NK-92 treated with Interleukin-12 subunit alpha and Interleukin-12 subunit beta, amount 100 ng/mL, for 24 hours (cell line): ENCODE measurements at regions not wholly inside any gene's neighbourhood (a gene's known extent, or its start where the extent isn't known, plus 50 kb on each side); places are given as distances from the start of the nearest gene placed in this dataset.

Source experiments
- DNase-seq: peaks from one replicate; lab custom pipeline; 2025; lab: John Stamatoyannopoulos, UW

GRCh38 chr18:56380685-56381084 lies 257.7 kb downstream of the TXNL1 start:
- DNase-seq = no peak

- DNase-seq = no peak
Observed at GRCh38 chr18:56379256-56379655, 259.1 kb downstream of the TXNL1 start.

GRCh38 chr18:56377231-56377630 lies 261.2 kb downstream of the TXNL1 start:
- DNase-seq = no peak

DNA sequence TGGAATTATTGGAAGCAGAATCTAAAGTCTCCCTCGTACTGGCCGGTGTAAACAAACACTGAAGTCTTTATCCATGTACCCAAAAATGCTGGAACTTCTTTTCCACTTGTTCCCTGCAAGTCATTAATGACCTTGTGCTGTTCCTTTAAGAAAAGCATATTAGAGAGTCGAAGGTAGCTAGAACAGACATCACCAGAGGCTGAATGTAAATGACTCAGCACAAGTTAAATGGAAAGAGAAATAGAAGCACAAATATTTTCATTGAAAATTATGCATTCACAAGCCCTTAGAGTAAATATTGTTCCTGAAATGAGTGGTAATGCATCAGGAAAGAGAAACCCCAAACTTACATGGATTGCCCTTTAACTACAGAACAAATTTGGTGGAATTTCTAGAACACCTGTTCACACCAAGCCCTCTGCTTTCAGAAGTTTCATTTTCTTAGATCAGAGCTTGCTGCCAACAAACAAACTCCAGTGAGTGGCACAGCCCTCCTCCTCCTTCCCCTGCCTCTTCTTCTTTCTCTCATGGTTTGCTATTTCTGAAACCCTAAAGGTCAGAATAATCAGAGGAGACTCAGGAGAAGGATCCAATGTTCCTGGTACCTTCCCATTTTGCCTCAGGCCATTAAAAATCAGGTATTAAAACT lies 264.3 kb downstream of the TXNL1 start:
- no peak for DNase-seq

- DNase-seq = no peak
Observed at GRCh38 chr18:56373601-56374000, 264.8 kb downstream of the TXNL1 start.

DNA sequence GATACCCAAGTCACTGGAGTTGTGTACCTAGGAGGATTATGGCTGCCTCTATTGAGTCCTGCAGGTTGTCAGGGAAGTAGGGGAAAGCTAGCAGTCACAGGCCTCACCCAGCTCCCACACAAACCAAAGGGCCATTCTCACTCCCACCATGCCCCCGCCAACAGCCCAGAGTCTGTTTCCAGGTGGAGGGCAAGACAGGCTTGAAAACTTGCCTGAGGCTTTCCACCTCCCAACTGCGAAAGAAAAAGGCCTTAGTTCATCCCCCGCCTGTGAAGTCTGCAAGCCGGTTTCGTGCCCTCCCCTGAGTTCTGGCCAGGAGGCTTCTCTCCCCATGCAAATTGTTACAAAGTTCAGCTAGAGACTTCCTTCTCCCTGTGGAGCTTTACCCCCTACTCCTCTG lies 270.3 kb downstream of the TXNL1 start:
- DNase-seq = no peak

GRCh38 chr18:56358608-56359280 lies 279.6 kb downstream of the TXNL1 start:
- no peak for DNase-seq

GRCh38 chr18:56353663-56354260 lies 284.6 kb downstream of the TXNL1 start:
- no peak for DNase-seq

DNA sequence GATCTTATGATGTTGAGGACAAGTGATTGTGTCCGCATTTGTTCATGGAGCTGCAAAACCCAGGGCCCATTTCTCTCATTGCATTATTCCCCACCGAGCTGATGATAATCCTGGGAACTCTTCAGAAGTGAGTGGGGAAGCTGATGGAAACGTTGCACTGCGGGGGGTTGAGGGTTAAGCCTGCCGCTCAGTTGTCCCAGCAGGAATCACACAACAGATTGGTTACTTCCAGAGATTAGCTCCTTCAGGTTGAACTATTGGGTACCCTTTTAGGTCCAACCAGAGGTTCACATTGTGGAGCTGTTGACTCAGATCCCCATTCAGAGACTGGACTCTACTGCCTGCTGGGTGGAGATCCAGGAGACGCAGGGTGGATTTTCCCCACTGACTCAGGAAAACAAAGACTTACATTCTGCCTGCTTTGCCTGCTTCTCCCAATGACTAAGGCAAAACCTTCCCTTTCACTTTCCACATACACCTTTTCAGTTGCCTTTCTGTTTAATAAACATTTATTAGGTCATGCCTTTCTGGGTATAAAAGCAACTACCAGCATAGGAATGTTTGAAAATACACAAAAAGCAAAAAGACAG lies 286.4 kb downstream of the TXNL1 start:
- DNase-seq = no peak

DNA sequence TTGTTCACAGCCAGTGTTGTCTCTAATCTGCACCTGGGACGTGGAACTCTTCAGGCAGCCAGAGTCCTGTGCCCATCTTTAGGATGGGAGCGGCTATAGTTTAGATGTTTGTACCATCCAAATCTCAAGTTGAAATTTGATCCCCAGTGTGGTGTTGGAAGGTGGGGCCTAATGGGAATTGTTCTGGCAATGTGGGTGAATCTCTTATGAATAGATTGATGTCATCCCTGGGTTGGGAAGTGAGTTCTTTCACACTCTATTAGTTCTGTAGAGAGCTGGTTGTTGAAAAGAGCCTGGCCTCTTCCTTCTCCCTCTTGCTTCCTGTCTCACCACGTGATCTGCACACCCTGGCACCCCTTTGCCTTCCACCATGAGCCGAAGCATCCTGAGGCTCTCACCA lies 300.9 kb downstream of the TXNL1 start:
- DNase-seq = no peak

- no peak for DNase-seq
Observed at GRCh38 chr18:56333839-56334238, 304.6 kb downstream of the TXNL1 start.

DNA sequence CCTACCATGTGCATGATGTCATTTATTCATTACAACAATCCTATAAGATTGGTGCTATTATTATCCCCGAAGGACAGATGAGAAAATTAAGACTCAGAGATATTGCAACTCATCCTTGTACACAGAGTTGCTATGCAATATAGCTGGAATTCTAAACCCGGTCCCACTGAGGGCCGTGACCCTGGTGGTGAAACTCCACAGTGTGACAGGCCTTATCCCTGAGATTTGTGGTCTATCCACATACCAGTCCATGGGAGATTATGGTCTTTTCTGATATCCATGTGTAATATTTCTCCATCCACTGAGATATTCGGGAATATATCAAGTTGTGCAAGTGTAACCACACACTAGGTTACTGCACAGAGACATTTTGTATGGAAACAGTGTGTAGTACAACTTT lies 305.2 kb downstream of the TXNL1 start:
- DNase-seq = no peak

DNA sequence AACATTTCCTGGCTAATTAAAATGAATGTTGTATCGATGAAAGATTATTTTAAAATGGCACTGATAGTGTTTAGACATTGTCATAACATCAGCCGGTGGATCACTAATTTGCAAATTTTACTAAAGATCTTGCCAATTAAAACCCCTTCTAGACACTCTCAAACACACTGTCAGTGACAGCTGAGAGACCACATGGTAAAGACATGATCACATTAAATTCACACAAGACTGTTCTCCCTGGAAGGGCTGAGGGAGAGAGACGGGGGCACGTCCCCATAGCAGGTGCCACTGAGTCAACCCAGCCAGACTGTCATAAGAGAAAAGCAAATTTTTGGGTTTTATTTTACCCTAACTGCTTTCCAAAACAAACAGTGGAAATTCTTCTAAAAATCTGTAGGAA lies 306.0 kb downstream of the TXNL1 start:
- DNase-seq = no peak

- DNase-seq = no peak
Observed at GRCh38 chr18:56330366-56331110, 307.9 kb downstream of the TXNL1 start.

DNA sequence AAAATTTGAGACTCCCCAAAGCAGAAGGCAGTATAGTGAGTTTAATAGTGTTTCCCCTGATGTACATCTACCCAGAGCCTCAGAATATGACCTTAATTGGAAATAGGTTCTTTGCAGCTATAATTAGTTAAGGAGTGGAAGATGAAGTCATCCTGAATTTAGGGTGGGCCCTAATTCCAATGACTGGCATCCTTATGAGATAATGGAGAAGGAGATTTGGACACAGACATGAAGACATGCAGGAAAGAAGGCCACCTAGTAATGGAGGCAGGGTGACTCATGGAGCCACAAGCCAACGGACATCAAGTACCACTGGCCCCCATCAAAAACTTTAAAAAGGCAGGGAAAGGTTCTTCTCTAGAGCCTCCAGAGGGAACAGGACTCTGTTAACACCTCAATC lies 308.9 kb downstream of the TXNL1 start:
- no peak for DNase-seq

GRCh38 chr18:56327191-56327885 lies 311.1 kb downstream of the TXNL1 start:
- no peak for DNase-seq

DNA sequence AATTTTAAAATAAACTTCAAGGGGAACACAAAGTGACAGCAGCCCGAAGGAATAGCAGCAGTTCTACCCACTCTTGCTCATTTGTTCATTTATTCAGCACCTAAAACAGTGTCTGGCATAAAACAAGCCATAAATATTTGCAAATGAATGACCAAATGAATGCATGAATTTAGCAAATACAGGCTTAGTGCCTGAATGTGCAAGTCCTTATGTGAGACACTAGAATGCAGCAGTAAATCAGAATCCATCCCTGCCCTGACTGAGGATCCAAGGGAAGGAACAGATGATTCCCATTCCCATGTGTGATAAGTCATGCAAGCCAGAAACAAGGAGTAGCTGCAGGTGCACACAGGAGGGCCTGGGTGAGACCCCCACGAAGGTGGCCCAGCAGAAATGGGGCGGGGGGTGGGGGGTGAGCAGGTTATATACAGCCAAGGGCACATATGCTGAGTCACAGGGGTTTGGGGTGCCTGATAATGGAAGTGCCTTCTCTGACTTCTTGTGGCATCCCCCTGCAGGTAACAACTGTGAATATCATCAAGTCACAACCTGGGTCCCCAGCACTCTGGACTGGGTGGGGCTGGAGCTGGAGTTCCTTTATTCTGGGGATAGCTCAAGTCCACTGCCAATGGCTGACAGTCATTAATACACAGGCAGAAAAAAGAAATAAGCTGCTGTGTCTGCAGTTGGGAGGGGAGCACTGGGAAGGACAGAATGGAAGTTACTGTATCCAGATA lies 311.9 kb downstream of the TXNL1 start:
- DNase-seq = no peak

GRCh38 chr18:56323673-56324072 lies 314.7 kb downstream of the TXNL1 start:
- no peak for DNase-seq

DNA sequence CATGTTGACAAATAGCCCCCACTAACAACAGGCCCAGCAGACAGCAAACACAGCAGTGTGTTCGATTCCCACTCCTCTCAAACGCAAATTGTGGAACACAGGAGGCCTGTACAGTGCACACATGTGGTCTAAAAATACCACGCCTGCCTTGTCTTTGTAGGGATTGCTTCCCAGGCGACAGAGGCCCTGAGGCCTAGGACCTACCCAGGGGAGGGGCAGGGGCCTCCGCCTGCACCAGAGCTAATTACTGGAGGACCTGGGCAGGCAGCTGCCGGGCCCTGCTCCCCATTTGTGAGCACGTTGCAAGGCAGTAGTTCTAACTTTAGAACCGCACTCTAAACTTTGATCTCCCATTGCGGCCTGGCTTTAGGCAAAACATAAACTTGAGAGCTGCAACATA lies 316.0 kb downstream of the TXNL1 start:
- DNase-seq = no peak

DNA sequence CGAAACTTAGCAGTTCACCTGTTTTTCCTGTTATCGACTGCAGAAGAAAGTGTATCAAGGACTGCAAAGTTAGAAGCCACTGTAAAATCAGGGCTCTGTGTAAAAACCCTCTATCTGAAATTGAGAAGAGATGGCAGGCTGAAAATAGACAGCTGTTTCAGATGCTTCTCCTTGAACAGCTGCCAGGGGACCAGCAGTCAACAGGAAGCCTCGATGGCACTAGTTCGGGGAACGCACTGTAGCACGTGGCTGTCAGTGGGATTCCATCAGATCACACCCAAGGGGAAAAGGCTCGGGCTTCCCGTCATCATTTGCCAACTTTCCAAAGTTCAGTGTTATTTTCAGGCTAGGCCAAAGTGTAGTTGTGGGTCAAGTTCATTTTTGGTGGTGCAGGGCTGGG lies 316.9 kb downstream of the TXNL1 start:
- no peak for DNase-seq

DNA sequence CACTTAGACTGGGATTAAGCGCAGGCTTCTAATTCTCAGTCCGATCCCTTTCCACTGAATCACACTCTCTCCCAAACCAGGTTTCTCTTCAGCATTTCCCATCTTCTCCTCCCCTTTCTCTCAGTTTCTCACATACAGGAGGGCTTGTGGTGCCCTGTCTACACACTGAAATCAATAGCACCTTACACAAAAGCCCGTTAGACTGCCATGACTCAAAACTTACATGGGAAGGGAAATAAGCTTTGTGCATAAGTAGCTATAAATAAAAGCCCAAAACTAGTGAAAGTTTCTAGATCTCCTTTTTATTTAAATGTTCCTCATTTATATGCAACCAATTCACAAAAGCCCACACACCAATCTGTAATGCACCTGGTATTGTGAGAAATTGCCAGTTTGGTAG lies 318.4 kb downstream of the TXNL1 start:
- no peak for DNase-seq
